SKM-1 (cell line): ENCODE measurements at regions not wholly inside any gene's neighbourhood (a gene's known extent, or its start where the extent isn't known, plus 50 kb on each side); places are given as distances from the start of the nearest gene placed in this dataset.
"Not testable (repeated sequence)": the region's sequence is repeated elsewhere in the genome, so short reads cannot be mapped to it uniquely, and the experiment has no call there.

Experiments
- DNase-seq: peaks from one replicate; lab custom pipeline; 2025; ENCODE audit not compliant: unreplicated experiment; lab: John Stamatoyannopoulos, UW

DNA sequence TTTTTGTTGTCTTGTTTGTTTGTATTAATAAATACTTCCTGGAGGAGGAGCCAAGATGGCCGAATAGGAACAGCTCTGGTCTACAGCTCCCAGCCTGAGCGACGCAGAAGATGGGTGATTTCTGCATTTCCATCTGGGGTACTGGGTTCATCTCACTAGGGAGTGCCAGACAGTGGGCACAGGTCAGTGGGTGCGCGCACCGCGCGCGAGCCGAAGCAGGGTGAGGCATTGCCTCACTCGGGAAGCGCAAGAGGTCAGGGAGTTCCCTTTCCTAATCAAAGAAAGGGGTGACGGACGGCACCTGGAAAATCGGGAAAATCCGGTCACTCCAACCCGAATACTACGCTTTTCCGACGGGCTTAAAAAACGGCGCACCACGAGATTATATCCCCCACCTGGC lies 786.8 kb downstream of the SI start:
- not testable (repeated sequence) for DNase-seq

DNA sequence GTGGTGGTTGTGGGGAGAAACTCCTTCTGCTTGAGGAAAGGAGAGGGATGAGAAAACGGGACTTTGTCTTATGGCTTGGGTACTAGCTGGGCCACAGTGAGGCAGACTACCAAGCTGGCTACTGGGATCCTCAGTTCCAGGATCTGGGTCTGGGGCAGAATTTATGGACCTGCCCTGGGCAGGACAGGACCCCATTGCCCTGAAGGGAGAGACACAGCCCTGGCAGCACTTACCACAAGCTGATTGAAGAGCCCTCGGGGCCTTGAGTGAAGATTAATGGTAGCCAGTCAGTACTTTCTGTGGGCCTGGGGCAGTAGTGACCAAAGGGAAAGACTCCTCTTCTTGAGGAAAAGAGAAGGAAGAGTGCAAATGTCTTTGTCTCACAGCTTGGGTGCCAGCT lies 799.7 kb downstream of the SI start:
- no peak for DNase-seq

DNA sequence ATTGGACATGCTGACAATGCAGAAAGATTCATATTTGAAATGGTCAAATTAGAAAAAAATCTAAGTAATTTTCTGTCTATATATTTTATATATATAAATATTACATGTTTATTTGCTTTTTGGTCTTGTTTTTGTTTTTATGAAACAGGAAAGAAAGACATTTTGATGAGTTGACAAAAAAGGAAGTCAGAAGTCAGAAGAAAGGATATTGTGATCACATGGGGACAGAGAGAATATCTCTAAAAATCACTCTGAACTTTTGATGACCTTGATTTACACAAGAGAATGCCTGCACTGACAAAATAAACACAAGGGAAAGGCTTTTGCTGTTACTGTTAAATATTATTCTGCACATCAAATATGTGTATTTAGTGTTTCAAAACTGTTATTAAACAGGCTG lies 811.2 kb downstream of the SI start:
- DNase-seq: no peak

DNA sequence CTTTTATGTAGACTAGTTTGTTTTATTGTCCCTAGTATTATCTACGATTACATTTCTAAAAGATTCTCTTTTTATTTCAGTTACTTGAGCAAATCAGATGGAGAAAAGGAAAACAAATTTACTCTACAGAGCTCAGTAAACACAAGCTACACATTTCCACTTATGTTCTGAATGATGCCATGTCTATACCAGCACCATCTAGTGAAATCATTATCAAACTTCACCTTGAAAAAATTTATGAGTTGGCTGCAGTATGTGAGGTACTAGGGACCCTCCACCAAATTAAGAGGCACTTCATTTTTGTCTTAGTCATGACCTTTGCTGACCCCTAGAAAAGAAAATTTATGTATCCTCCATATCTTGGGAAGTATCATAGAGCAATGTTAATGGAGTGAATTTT lies 827.4 kb downstream of the SI start:
- no peak for DNase-seq

DNA sequence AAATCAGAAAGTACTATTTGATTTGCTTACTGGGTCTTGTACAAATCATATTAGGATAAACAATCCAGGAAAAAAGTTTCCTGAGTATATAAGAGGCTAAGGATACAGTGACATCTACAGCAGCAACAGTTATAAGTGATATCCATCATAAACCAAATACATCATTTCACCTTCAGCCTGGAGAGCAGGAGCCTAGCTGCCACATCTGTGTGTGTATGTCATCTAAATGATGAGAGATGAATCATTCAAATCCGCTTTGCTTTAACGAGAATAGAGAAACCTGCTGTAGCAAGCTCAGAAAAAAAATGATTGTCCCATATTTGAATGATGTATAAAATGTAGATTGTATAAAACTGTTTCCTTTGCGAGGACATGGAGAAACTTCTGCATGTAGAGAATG lies 841.4 kb downstream of the SI start:
- no peak for DNase-seq

DNA sequence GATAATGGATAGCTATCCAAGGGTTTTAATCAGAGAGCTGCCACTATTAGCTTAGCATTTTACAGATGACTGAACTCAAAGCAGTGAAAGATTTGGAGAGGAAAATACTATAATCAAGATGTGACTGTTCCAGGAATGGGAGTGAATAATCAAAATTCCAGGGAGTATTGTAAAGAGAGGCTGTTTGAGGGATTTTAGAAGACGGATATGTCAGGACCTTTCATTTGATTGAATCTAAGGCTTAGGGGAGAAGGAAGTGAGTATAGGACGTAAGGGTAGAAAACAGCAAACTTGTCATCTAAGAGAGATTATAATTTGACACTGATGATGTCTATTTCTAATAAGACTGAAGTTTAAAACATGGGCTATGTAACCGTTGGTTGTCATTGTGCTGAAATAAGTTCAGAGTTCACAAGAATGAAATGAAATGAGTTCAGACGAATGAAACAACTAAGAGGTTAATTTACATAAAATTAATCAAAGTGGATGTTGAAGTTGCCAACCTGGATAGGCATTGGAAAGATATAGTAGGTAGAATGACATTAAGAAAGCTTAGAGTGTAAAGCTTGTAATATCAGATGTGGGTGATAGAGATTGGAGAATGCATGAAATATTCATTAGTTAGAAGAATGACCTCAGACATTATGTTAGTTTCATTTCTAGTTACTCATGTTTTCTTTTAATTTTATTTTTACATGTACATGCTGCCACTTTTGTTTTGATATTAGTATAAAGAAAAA lies 842.8 kb downstream of the SI start:
- no peak for DNase-seq

DNA sequence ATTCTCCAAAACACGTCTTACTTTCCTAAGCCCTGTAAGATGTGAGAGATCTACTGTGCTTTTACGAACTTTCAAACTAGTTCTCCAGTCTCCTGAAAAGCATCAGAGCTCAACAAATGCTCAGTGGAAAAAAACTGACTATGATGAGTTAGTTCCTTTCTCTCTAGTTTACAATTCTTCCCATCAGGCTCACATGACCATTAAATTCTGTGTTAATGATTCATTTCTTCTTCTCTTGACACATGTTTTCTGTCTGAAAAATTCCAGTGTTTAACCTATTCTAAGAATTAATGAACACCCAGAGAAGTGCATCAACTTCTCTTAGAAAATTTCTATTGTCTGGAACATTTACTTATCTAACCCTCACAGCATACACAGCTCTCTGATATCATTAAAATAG lies 844.3 kb downstream of the SI start:
- DNase-seq: no peak

DNA sequence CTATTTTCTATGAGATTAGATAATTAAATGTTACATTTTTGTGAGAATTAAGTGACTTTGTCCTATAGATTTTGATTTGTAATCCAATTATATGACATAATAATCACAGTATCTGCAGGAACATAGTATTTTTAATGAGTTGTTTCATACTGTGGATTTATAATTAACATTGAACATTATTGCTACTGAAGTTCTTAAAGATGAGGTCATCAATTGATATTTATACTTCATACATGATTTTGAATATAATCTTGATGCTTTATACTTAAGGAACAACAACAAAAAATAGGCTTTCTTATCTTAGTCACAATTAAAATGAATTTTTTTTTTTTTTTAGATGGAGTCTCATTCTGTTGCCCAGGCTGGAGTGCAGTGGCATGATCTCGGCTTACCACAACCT lies 846.6 kb downstream of the SI start:
- DNase-seq: no peak

DNA sequence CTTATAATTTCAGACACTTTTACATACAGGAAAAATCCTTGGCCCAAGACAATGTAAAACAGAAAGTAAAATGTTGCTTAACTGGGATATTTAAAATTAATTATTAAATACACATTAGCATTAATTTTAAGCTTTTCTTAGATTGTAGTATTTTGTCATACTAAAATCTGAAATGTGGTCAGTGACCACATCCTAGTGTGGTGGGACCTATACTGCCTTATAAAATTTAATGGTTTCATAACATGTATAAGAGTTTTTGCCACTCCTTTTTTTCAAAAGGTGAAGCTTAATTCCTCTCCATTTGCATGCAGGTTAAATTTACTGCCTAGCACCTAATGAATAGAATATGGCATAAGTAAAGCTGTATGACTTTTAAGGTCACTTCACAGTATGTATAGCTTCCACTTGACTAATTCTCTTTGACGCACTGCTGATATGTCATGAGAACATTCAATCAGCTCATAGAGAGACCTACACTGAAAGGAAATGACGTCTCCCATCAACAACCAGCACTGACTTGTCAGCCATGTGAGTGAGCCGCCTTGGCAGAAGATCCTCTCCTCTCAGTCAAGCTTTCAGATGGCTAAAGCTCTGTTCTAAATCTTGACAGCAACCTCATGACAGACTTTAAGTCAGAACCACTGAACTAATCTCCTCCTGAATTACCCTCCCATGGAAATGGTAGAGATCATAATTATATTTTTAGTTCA lies 847.8 kb downstream of the SI start:
- DNase-seq: no peak

DNA sequence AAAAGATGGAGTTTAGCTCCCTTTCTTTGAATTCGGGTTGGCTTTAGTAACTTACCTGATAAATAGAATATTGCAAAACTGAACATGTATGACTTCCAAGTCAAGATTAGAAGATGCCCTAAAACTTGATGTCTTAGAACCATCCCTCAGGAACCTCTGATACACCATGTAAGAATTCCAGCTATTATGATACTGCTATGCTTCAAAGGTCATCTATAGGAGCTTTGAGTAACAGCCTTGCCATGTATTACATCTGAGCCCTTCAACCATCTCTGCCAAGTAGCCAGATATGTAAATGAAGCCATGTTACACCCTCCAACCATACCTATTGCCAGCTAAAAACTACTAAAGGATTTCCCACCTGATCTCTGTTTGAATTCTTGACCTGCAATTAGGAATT lies 854.2 kb downstream of the SI start:
- DNase-seq: no peak

DNA sequence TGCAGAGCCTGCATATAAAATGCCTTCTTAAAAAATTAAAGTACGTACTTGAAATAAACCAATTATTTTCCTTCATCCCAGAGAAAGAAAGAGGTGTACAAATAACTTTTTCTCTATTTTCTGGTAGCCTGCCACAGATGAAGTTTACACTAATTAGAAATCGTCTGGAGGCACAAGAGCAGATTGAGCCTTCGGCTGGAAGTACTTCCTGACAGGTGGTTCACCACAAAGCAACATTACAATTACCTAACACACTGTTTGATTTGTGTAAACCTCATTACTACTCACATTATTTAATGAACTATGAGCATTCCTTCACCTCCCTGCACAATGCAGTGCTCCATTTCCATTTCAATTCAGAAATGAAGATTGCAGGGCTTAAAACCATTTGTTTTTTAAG lies 856.1 kb downstream of the SI start:
- DNase-seq: no peak

DNA sequence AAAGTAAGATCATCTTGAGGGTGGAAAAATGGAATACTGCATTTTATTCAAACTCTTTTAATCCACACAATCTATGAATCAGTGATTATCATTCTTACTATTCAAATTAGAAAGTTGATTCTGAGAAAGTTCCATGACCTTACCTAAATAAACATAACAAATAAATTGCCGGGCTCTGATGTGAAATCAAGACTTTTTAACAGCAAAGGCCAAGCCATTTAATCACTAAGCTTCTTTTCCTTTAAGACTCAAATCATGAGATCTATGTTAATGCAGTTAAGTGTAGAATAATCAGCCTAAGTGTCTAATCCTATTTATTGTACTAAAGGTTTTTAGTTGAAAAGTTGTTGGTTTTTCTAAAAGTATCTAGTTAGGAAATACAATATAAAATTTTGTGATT lies 857.0 kb downstream of the SI start:
- DNase-seq: no peak

DNA sequence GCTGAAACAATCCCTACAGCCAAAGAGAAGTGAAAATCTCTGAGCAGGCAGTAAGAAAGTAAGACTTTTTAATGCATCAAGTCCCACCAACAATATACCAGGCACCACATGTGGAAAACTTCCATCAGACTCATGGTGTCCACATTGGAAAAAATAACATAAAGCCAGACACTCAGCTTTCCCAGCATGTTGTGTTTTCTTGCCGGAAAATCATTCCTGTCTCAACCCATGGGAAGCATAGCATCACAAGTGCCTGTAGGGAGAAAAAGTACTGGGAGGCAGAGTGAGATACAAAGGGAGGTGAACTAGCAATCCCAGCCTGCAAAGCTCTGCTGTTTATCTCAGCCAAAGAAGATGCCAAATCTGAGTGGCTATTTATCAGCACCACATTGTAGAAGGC lies 868.9 kb downstream of the SI start:
- no peak for DNase-seq

DNA sequence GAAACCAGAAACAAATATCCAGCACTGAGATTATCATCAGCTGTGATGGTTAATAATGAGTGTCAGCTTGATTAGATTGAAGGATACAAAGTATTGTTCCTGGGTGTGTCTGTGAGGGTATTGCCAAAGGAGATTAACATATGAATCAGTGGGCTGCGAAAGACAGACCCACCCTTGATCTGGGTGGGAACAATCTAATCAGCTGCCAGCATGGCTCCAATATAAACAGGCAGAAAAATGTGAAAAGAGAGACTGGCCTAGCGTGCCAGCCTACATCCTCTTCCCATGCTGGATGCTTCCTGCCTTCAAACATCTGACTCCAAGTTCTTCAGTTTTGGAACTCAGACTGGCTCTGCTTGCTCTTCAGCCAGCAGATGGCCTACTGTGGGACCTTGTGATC lies 869.5 kb downstream of the SI start:
- no peak for DNase-seq

DNA sequence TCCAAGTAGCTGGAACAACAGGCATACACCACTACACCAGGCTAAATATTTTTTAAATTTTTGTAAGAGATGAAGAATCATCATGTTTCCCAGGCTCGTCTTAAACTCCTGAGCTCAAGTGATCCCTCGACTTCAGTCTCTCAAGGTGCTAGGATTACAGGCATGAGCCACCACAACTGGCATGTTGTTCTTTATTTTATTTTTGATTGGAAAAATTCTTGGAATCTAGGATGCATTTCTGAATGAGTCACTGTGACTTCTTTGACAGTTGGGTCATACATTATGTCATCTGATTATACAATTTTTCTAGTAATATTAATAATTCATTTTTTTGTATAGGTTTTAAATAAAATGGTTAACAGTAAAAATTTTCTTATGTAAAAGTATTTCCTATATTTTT lies 870.2 kb downstream of the SI start:
- no peak for DNase-seq

DNA sequence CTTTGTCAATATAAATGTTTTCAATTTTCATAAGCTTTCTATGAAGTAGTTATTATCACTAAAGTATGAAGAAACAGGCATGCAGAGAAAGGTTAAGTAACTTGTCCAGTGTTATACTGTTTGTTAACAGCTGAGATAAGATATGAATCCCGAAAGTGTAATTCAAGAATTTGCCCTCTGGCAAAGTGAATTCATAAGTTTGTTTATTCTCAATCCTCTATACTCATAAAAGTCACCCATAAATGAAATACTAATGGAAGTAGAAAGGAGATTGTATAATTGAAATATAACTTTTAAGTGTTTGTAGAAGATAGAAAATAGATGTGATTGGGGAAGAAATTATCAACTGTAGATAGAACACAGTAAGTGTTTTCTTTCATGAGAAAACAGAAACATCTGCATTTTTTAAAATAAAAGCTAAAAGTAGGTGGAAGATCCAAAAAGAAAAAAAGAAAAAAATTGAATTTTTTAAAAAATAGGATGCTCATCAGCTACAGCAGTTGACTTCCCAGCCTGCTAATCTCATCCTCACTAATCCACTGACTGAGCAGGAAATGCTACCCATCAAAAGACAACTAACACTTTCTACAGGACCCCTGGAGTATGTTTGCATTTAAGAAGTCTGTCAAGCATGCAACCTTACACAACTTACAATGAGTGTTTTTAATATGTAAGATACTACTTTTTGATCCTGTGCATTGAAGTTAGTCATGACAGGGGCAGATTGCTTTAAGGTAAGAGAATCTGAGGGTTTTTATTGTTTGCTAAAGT lies 878.1 kb downstream of the SI start:
- no peak for DNase-seq

DNA sequence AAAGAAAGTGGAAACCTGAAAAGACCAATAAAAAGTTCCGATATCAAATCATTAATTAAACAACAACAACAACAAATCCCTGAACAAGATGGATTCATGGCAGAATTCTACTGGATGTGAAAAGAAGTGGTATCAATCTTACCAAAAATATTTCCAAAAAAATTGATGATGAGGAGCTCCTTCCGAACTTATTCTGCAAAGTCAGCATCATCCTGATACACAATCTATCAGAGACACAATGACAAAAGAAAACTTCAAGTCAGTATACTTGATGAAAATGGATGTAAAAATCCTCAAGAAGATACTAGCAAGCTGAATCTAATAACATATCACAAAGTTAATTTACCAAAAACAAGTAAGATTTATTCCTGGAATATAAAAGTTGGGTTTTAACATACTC lies 881.8 kb downstream of the SI start:
- DNase-seq: no peak

DNA sequence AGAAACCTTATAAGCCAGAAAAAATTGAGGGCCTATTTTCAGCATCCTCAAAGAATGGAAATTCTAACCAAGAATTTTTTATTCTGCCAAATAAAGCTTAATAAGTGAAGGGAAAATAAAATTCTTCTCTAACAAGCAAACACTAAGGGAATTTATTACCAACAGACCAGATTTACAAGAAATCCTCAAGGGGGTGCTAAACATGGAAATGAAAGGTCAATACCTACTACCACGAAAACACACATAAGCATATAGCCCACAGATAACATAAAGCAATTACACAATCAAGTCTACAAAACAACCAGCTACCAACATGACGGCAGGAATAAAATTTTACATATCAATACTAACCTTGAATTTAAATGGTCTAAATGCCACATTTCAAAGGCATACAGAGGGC lies 883.5 kb downstream of the SI start:
- no peak for DNase-seq

DNA sequence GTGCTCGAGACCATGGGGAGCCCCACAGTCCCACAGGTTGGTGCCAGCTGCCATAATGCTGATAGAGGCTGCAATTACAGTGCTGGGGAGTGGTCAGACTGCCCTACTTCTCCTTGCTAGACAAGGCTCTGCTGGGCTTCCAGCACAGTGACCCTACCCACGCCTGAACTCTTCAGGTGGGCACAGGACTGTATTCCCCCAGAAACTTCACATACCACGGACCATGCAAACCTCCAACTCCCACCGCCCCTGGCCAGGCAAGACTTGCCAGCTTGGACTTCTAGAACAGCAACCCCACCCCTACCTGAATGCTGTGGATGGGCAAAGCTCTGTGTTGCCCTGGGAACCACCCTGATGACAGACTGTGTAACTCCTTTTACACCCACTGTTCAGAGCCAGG lies 885.3 kb downstream of the SI start:
- no peak for DNase-seq

DNA sequence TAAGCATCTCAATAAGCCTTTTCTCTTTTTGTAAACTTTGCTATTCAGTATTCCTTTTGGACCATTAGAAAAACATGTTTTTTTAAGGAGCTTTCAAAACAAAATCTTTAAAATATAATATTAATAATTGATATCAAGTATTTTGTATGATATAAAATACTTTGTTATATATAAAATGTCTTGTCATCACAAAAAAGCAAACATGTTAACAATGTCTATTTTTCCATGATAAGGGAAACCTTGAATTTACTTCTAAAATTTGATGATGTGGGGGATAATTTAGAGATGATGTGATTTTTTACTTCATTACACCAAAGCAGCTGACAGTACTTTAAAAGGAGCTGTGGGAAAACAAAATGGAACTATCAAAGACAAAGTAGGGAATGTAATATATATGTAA lies 887.7 kb downstream of the SI start:
- DNase-seq: no peak

DNA sequence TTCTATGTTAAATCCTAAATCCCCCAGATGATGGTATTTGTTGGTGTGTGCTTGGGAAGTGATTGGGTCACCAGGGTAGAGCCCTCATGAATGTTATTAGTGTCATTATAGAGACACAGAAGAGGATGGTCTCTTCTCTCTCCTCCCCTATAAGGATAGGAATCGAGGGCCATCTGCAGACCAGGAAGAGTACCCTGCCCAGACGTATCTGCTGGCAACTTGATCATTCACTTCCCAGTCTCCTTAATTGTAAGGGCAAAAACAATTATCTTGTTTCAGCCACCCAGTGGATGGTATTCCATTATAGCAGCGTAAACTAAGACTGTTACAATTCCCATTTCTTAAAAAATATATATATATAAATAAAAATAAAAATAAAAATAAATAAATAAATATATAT lies 892.2 kb downstream of the SI start:
- no peak for DNase-seq

DNA sequence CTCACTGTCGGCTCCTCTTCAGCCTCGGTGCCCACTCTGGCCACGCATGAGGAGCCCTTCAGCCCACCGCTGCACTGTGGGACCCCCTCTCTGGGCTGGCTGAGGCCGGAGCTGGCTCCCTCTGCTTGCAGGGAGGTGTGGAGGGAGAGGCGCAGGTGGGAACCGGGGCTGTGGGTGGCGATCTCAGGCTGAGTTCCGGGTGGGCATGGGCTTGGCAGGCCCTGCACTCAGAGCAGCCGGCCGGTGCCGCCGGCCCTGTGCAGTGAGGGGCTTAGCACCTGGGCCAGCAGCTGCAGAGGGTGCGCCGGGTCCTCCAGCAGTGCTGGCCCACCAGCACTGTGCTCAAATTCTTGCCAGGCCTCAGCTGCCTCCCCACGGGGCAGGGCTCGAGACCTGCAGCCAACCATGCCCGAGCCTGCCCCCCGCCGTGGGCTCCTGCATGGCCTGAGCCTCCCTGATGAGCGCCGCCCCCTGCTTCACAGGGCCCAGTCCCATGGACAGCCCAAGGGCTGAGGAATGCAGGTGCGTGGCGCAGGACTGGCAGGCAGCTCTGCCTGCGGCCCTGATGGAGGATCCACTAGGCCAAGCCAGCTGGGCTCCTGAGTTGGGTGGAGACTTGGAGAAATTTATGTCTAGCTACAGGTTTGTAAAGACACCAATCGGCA lies 899.1 kb downstream of the SI start:
- no peak for DNase-seq
